ENCODE measurements at regions not wholly inside any gene's neighbourhood (a gene's known extent, or its start where the extent isn't known, plus 50 kb on each side); places are given as distances from the start of the nearest gene placed in this dataset.
"Not testable (repeated sequence)": the region's sequence is repeated elsewhere in the genome, so short reads cannot be mapped to it uniquely, and the experiment has no call there.

DNA sequence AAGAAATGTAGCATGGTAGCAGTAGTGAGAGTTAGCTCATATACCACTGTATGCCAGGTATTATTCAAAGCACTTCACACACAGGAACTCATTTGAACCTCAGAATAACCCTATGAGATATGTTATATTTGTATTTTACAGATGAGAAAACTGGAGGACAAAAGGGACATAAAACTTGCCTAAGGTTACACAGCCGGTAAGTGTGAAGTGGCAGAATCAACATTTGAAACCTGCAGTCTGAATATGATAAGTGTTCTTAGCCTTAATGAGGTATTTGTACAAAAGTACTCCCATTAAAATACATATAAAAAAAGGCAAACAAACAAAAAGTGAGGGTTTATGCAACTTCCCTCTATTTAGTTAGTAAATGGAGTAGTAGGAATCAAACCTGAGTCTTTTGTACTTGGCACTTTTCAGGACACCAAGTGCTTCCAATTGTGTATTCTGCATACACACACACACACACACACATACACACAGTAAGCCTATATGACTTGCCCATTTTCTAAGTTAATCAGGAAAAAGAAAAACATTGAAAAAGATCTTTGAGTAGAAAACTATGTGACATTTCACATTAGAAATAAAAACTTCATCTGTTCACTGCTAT, 223.9 kb upstream of the FOLH1 start (continued):
- TF ChIP-seq GABPA (IDR thresholded peaks at IDR 0.05 in 1 of 2, conservative IDR thresholded peaks at IDR 0.05 in 1 of 2) (no peak), FOXA1 (IDR thresholded peaks at IDR 0.05) (no peak), HNF4A (conservative IDR thresholded peaks at IDR 0.05) (no peak), HNF4G (IDR thresholded peaks at IDR 0.05) (no peak)
- TF ChIP-seq, protein P1, sequence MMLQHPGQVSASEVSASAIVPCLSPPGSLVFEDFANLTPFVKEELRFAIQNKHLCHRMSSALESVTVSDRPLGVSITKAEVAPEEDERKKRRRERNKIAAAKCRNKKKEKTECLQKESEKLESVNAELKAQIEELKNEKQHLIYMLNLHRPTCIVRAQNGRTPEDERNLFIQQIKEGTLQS (IDR thresholded peaks at IDR 0.05) = no peak

DNA sequence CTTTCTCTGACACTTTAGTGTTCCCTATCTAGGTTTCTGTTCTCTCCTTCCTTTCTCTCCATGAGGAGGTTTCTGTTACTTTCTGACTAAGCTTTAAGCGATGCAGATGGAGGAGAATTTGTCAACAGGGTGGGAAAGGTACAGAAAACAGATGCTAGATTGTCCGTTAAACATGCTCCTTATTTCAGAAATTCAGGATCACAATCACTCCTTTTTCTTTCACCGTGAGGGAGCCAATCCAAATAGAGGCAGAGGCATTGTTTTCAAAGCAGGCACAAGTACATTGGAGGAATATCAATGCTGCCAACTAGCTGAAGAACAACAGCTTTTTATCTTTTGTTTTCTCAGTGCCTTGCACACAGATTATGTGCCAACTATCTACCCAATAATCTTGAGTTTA, 215.7 kb upstream of the FOLH1 start:
- H3K27me3 ChIP-seq (ENCODE audit: control insufficient read depth in 4 of 4, insufficient read depth in 4 of 4, low read length in 3 of 4) = no peaks in the 10 kb centered on the region
- H3K27ac ChIP-seq (ENCODE audit: low read depth in 1 of 2, low read length in 2 of 2) = no peak overlapping the region
- H3K9ac ChIP-seq (ENCODE audit: low read depth in 1 of 2, low read length in 2 of 2) = no peak overlapping the region
- no peak for DNase-seq (ENCODE audit: low spot score)
- no peaks in the 10 kb centered on the region for H3K36me3 ChIP-seq (ENCODE audit: control insufficient read depth in 4 of 4, insufficient read depth in 3 of 4, low read depth in 1 of 4, low read length in 3 of 4)
- TF ChIP-seq FOXA2 (IDR thresholded peaks at IDR 0.05) (no peak), RXRA (IDR thresholded peaks at IDR 0.05) (no peak), YY1 (IDR thresholded peaks at IDR 0.05) (no peak), EGR1 (IDR thresholded peaks at IDR 0.05; ENCODE audit: low read depth in 2 of 2) (no peak), HNF4A (conservative IDR thresholded peaks at IDR 0.05) (no peak), RAD21 (IDR thresholded peaks at IDR 0.05) (no peak), JUND (IDR thresholded peaks at IDR 0.05) (no peak), FOXA1 (IDR thresholded peaks at IDR 0.05) (no peak), GABPA (IDR thresholded peaks at IDR 0.05 in 1 of 2, conservative IDR thresholded peaks at IDR 0.05 in 1 of 2) (no peak), CTCF (IDR thresholded peaks at IDR 0.05; ENCODE audit: low read depth, low read length, missing input control) (no peak), TAF1 (conservative IDR thresholded peaks at IDR 0.05) (no peak)
- TF ChIP-seq, protein P1 (IDR thresholded peaks at IDR 0.05) = no peak
- TF ChIP-seq, protein P2, sequence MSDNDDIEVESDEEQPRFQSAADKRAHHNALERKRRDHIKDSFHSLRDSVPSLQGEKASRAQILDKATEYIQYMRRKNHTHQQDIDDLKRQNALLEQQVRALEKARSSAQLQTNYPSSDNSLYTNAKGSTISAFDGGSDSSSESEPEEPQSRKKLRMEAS (IDR thresholded peaks at IDR 0.05) = no peak
- H3K9me3 ChIP-seq (ENCODE audit: control insufficient read depth in 4 of 4, low read length in 3 of 4) = no peaks in the 10 kb centered on the region
- H3K4me1 ChIP-seq (ENCODE audit: control insufficient read depth in 4 of 4, insufficient read depth in 4 of 4, low read length in 3 of 4) = no peaks in the 10 kb centered on the region
- H3K4me3 ChIP-seq (ENCODE audit: low read depth in 1 of 3, low read length in 3 of 3) = no peak overlapping the region
- 63% methylated on average over 3 of the region's 3 CpGs for WGBS

DNA sequence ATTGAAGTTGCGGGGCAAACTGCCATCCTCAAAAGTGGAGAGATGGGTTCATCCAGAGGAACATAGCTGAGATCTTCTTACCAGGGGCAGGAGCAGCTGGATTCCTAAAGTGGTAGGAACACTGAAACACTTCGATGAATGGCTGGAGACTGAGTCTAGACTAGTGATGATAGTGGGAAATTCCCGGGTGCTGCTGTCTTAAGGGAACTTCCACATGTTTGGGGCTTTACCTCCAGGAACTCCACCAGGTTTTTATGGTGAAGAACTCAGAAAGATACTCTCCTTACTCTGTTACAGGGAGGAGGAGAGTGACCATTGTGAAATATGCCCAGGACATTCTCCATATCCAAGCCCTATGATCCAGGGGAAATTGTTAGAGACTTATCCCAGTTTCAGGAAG, 210.5 kb upstream of the FOLH1 start:
- not testable (repeated sequence) for H3K27me3 ChIP-seq (ENCODE audit: control insufficient read depth in 4 of 4, insufficient read depth in 4 of 4, low read length in 3 of 4); H3K9me3 ChIP-seq (ENCODE audit: control insufficient read depth in 4 of 4, low read length in 3 of 4); H3K4me3 ChIP-seq (ENCODE audit: low read depth in 1 of 3, low read length in 3 of 3); H3K36me3 ChIP-seq (ENCODE audit: control insufficient read depth in 4 of 4, insufficient read depth in 3 of 4, low read depth in 1 of 4, low read length in 3 of 4); H3K9ac ChIP-seq (ENCODE audit: low read depth in 1 of 2, low read length in 2 of 2); H3K27ac ChIP-seq (ENCODE audit: low read depth in 1 of 2, low read length in 2 of 2); H3K4me1 ChIP-seq (ENCODE audit: control insufficient read depth in 4 of 4, insufficient read depth in 4 of 4, low read length in 3 of 4); DNase-seq (ENCODE audit: low spot score)
- 82% methylated on average over 3 of the region's 3 CpGs for WGBS

DNA sequence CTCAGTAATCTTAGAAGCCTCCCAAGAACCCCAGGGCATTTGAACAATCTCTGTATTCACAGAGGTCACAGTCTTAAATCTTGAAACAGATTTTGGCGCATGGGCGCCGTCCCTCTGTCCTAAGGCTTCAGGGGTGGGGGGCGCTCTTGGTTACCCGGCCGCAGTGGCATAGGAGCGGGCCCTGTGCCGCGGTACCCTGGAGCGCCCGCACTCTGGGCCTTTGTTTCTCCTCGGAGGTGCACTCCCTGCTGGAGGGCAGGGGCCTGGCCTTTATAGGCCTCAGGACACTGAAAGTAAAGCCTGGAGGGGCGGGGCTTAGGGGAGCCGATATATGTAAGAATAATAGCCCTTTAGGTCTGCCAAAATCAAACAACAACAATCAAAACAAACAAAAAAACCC, 197.3 kb upstream of the FOLH1 start:
- Histone ChIP-seq H3K27ac (ENCODE audit: low read depth in 1 of 2, low read length in 2 of 2) (no peak overlapping the region), H3K9me3 (ENCODE audit: control insufficient read depth in 4 of 4, low read length in 3 of 4) (no peaks in the 10 kb centered on the region), H3K27me3 (ENCODE audit: control insufficient read depth in 4 of 4, insufficient read depth in 4 of 4, low read length in 3 of 4) (no peaks in the 10 kb centered on the region), H3K9ac (ENCODE audit: low read depth in 1 of 2, low read length in 2 of 2) (no peak overlapping the region), H3K4me1 (ENCODE audit: control insufficient read depth in 4 of 4, insufficient read depth in 4 of 4, low read length in 3 of 4) (no peaks in the 10 kb centered on the region), H3K4me3 (ENCODE audit: low read depth in 1 of 3, low read length in 3 of 3) (no peak overlapping the region), H3K36me3 (ENCODE audit: control insufficient read depth in 4 of 4, insufficient read depth in 3 of 4, low read depth in 1 of 4, low read length in 3 of 4) (no peaks in the 10 kb centered on the region)
- no peak for DNase-seq (ENCODE audit: low spot score)
- WGBS = 90% methylated on average over 14 of the region's 14 CpGs
- TF ChIP-seq JUND (IDR thresholded peaks at IDR 0.05) (no peak), CTCF (IDR thresholded peaks at IDR 0.05; ENCODE audit: low read depth, low read length, missing input control) (no peak), FOXA2 (IDR thresholded peaks at IDR 0.05) (no peak), RAD21 (IDR thresholded peaks at IDR 0.05) (no peak), FOXA1 (IDR thresholded peaks at IDR 0.05) (no peak), TAF1 (conservative IDR thresholded peaks at IDR 0.05) (no peak)
- TF ChIP-seq, protein P3, sequence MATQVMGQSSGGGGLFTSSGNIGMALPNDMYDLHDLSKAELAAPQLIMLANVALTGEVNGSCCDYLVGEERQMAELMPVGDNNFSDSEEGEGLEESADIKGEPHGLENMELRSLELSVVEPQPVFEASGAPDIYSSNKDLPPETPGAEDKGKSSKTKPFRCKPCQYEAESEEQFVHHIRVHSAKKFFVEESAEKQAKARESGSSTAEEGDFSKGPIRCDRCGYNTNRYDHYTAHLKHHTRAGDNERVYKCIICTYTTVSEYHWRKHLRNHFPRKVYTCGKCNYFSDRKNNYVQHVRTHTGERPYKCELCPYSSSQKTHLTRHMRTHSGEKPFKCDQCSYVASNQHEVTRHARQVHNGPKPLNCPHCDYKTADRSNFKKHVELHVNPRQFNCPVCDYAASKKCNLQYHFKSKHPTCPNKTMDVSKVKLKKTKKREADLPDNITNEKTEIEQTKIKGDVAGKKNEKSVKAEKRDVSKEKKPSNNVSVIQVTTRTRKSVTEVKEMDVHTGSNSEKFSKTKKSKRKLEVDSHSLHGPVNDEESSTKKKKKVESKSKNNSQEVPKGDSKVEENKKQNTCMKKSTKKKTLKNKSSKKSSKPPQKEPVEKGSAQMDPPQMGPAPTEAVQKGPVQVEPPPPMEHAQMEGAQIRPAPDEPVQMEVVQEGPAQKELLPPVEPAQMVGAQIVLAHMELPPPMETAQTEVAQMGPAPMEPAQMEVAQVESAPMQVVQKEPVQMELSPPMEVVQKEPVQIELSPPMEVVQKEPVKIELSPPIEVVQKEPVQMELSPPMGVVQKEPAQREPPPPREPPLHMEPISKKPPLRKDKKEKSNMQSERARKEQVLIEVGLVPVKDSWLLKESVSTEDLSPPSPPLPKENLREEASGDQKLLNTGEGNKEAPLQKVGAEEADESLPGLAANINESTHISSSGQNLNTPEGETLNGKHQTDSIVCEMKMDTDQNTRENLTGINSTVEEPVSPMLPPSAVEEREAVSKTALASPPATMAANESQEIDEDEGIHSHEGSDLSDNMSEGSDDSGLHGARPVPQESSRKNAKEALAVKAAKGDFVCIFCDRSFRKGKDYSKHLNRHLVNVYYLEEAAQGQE (IDR thresholded peaks at IDR 0.05) = no peak
